ENCODE measurements at regions not wholly inside any gene's neighbourhood (a gene's known extent, or its start where the extent isn't known, plus 50 kb on each side); places are given as distances from the start of the nearest gene placed in this dataset.

DNA sequence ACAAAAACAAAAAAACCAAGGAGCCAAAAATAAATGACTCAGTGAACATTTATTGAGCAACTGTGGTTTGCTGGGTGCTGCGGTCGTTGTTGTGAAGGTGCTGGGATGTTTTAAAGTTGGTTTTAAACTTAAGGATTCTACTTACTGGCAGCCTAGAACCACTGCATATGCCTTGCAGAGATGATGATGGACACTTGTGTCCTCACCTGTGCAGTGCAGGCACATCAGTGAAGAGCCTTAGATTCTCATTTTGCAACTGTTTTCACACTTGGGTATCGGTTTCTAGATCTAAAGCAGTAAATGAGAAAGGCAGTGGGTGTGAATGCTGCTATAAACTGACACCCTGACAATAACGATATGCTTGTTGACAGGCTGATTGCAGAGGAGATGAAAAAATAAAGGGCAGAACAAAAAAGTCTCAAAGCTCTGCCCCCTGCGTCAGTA lies 68.8 kb downstream of the UTRN start:
- TF ChIP-seq CHD2 (IDR thresholded peaks at IDR 0.05; ENCODE audit: low read length) (no peak), POLR2AphosphoS5 (IDR thresholded peaks at IDR 0.05; ENCODE audit: low read depth, low read length) (no peak), SP2 (IDR thresholded peaks at IDR 0.05; ENCODE audit: low read length) (no peak)
- TF ChIP-seq, protein P1, sequence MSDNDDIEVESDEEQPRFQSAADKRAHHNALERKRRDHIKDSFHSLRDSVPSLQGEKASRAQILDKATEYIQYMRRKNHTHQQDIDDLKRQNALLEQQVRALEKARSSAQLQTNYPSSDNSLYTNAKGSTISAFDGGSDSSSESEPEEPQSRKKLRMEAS (IDR thresholded peaks at IDR 0.05), result no peak
- TF ChIP-seq, protein P2, sequence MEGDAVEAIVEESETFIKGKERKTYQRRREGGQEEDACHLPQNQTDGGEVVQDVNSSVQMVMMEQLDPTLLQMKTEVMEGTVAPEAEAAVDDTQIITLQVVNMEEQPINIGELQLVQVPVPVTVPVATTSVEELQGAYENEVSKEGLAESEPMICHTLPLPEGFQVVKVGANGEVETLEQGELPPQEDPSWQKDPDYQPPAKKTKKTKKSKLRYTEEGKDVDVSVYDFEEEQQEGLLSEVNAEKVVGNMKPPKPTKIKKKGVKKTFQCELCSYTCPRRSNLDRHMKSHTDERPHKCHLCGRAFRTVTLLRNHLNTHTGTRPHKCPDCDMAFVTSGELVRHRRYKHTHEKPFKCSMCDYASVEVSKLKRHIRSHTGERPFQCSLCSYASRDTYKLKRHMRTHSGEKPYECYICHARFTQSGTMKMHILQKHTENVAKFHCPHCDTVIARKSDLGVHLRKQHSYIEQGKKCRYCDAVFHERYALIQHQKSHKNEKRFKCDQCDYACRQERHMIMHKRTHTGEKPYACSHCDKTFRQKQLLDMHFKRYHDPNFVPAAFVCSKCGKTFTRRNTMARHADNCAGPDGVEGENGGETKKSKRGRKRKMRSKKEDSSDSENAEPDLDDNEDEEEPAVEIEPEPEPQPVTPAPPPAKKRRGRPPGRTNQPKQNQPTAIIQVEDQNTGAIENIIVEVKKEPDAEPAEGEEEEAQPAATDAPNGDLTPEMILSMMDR (IDR thresholded peaks at IDR 0.05; ENCODE audit: control extremely low read depth in 1 of 3, insufficient read depth in 1 of 3, low read depth in 1 of 3, low read length in 3 of 3), result no peak

All from H1 (cell line).